ENCODE measurements at regions not wholly inside any gene's neighbourhood (a gene's known extent, or its start where the extent isn't known, plus 50 kb on each side); places are given as distances from the start of the nearest gene placed in this dataset.
"Not testable (repeated sequence)": the region's sequence is repeated elsewhere in the genome, so short reads cannot be mapped to it uniquely, and the experiment has no call there.

- intact Hi-C loops (cut with DNase I; ENCODE audit: low total_unique reads) = no loop called here
- Histone ChIP-seq H3K4me3 (no peak overlapping the region), H3K27me3 (replicated peaks in 1 of 7) (peaks cover 0 to 16% (median 0%) of the 10 kb centered on the region in 7 donors), H3K27ac (no peak overlapping the region), H3K4me1 (peaks cover 0 to 47% (median 28%) of the 10 kb centered on the region in 6 donors), H3K36me3 (no peaks in the 10 kb centered on the region), H3K9me3 (no peaks in the 10 kb centered on the region)
- DNase-seq = peak; percentile 54
- TF ChIP-seq CTCF (IDR thresholded peaks at IDR 0.05 in 8 of 11, conservative IDR thresholded peaks at IDR 0.05 in 3 of 11) = no peak
- TF ChIP-seq POLR2A (IDR thresholded peaks at IDR 0.05) = no peak
- no peak for TF ChIP-seq POLR2AphosphoS5 (IDR thresholded peaks at IDR 0.05)
- 86 to 95% (median 93%) methylated on average over 4 to 6 of the region's 6 CpGs for WGBS, 5 donors
These were observed 138.6 kb upstream of the AFDN start for GRCh38 chr6:167688123-167688522.

GRCh38 chr6:167689278-167689677, 137.4 kb upstream of the AFDN start:
- Histone ChIP-seq H3K27me3 (replicated peaks in 1 of 7) (peaks cover 0 to 17% (median 0%) of the 10 kb centered on the region in 7 donors), H3K27ac (peak overlapping the region in 5 of 8 donors; percentile 21 to 66 (median 50)), H3K4me1 (peaks cover 0 to 39% (median 21%) of the 10 kb centered on the region in 6 donors), H3K9me3 (no peaks in the 10 kb centered on the region), H3K4me3 (no peak overlapping the region), H3K36me3 (no peaks in the 10 kb centered on the region)
- no peak for TF ChIP-seq CTCF (IDR thresholded peaks at IDR 0.05 in 8 of 11, conservative IDR thresholded peaks at IDR 0.05 in 3 of 11)
- no peak for TF ChIP-seq POLR2AphosphoS5 (IDR thresholded peaks at IDR 0.05)
- no peak for TF ChIP-seq POLR2A (IDR thresholded peaks at IDR 0.05)
- intact Hi-C loops (cut with DNase I; ENCODE audit: low total_unique reads) = no loop called here
- 58 to 91% (median 83%) methylated on average over 2 to 5 of the region's 5 CpGs for WGBS, 5 donors
- no peak for DNase-seq

GRCh38 chr6:167689751-167690150, 137.0 kb upstream of the AFDN start:
- intact Hi-C loops (cut with DNase I; ENCODE audit: low total_unique reads) = no loop called here
- WGBS, 5 donors = 54 to 66% (median 56%) methylated on average over 6 of the region's 6 CpGs
- no peak for TF ChIP-seq POLR2A (IDR thresholded peaks at IDR 0.05)
- TF ChIP-seq POLR2AphosphoS5 (IDR thresholded peaks at IDR 0.05) = peak in 2 of 3 donors; percentile 70 to 73
- Histone ChIP-seq H3K27ac (peak overlapping the region in 5 of 8 donors; percentile 21 to 66 (median 50)), H3K36me3 (no peaks in the 10 kb centered on the region), H3K9me3 (no peaks in the 10 kb centered on the region), H3K4me1 (peaks cover 0 to 38% (median 21%) of the 10 kb centered on the region in 6 donors), H3K4me3 (no peak overlapping the region), H3K27me3 (replicated peaks in 1 of 7) (peaks cover 0 to 13% (median 0%) of the 10 kb centered on the region in 7 donors)
- no peak for DNase-seq

- H3K4me3 ChIP-seq; DNase-seq; H3K9me3 ChIP-seq; intact Hi-C loops (cut with DNase I; ENCODE audit: low total_unique reads); H3K36me3 ChIP-seq; H3K27me3 ChIP-seq (replicated peaks in 1 of 7): not testable (repeated sequence)
- H3K4me1 ChIP-seq = peaks cover 0 to 32% (median 17%) of the 10 kb centered on the region in 6 donors
- H3K27ac ChIP-seq = peak overlapping the region in 5 of 8 donors; percentile 21 to 66 (median 50)
- WGBS, 5 donors = 81 to 93% (median 85%) methylated on average over 14 of the region's 14 CpGs
These were observed 136.4 kb upstream of the AFDN start for GRCh38 chr6:167690167-167690922.

- WGBS, 5 donors = 72 to 89% (median 81%) methylated on average over 6 of the region's 6 CpGs
- H3K9me3 ChIP-seq = no peaks in the 10 kb centered on the region
- intact Hi-C loops (cut with DNase I; ENCODE audit: low total_unique reads) = no loop called here
- no peak for DNase-seq
- H3K36me3 ChIP-seq = no peaks in the 10 kb centered on the region
- no peak overlapping the region for H3K4me3 ChIP-seq
- H3K27me3 ChIP-seq (replicated peaks in 1 of 7) = peaks cover 0 to 4% (median 0%) of the 10 kb centered on the region in 7 donors
- H3K4me1 ChIP-seq = peaks cover 0 to 27% (median 12%) of the 10 kb centered on the region in 6 donors
- no peak for TF ChIP-seq CTCF (IDR thresholded peaks at IDR 0.05 in 8 of 11, conservative IDR thresholded peaks at IDR 0.05 in 3 of 11)
- no peak for TF ChIP-seq POLR2AphosphoS5 (IDR thresholded peaks at IDR 0.05)
- no peak for TF ChIP-seq POLR2A (IDR thresholded peaks at IDR 0.05)
- H3K27ac ChIP-seq = no peak overlapping the region
These were observed 135.8 kb upstream of the AFDN start for GRCh38 chr6:167690931-167691330.
